ENCODE measurements at regions not wholly inside any gene's neighbourhood (a gene's known extent, or its start where the extent isn't known, plus 50 kb on each side); places are given as distances from the start of the nearest gene placed in this dataset.
A peak's percentile ranks its signal among the peaks of the same experiment; 100 is the strongest.
"Not testable (repeated sequence)": the region's sequence is repeated elsewhere in the genome, so short reads cannot be mapped to it uniquely, and the experiment has no call there.

GRCh38 chr5:96319981-96320739, 112.9 kb downstream of the PCSK1 start:
- not testable (repeated sequence) for DNase-seq (ENCODE audit: low spot score)

GRCh38 chr5:96318569-96319110, 114.4 kb downstream of the PCSK1 start:
- DNase-seq (ENCODE audit: low spot score), result no peak

- DNase-seq (ENCODE audit: low spot score), result no peak
Observed at GRCh38 chr5:96317945-96318344, 115.1 kb downstream of the PCSK1 start.

- no peak for DNase-seq (ENCODE audit: low spot score)
Observed at GRCh38 chr5:96316487-96316886, 116.6 kb downstream of the PCSK1 start.

- no peak for DNase-seq (ENCODE audit: low spot score)
Observed at GRCh38 chr5:96316017-96316416, 117.0 kb downstream of the PCSK1 start.

- DNase-seq (ENCODE audit: low spot score), result no peak
Observed at GRCh38 chr5:96315431-96315830, 117.6 kb downstream of the PCSK1 start.

- DNase-seq (ENCODE audit: low spot score), result no peak
Observed at GRCh38 chr5:96312383-96312782, 120.7 kb downstream of the PCSK1 start.

GRCh38 chr5:96307047-96307446, 126.0 kb downstream of the PCSK1 start:
- not testable (repeated sequence) for DNase-seq (ENCODE audit: low spot score)

GRCh38 chr5:96302174-96302738, 130.8 kb downstream of the PCSK1 start:
- DNase-seq (ENCODE audit: low spot score), result no peak

GRCh38 chr5:96300976-96301375, 132.1 kb downstream of the PCSK1 start:
- DNase-seq (ENCODE audit: low spot score), result no peak

GRCh38 chr5:96297867-96298266, 135.2 kb downstream of the PCSK1 start:
- DNase-seq (ENCODE audit: low spot score), result peak; percentile 60

GRCh38 chr5:96297290-96297689, 135.8 kb downstream of the PCSK1 start:
- peak; percentile 72 for DNase-seq (ENCODE audit: low spot score)

GRCh38 chr5:96294884-96295202, 138.2 kb downstream of the PCSK1 start:
- DNase-seq (ENCODE audit: low spot score), result no peak

GRCh38 chr5:96293966-96294883, 138.8 kb downstream of the PCSK1 start:
- DNase-seq (ENCODE audit: low spot score), result peak; percentile 7

GRCh38 chr5:96292582-96293247, 140.3 kb downstream of the PCSK1 start:
- no peak for DNase-seq (ENCODE audit: low spot score)

GRCh38 chr5:96289287-96289686, 143.8 kb downstream of the PCSK1 start:
- not testable (repeated sequence) for DNase-seq (ENCODE audit: low spot score)

GRCh38 chr5:96288845-96289185, 144.2 kb downstream of the PCSK1 start:
- DNase-seq (ENCODE audit: low spot score), result no peak

GRCh38 chr5:96288166-96288844, 144.7 kb downstream of the PCSK1 start:
- no peak for DNase-seq (ENCODE audit: low spot score)

- DNase-seq (ENCODE audit: low spot score), result no peak
Observed at GRCh38 chr5:96287136-96287535, 145.9 kb downstream of the PCSK1 start.

- no peak for DNase-seq (ENCODE audit: low spot score)
Observed at GRCh38 chr5:96285823-96286222, 147.2 kb downstream of the PCSK1 start.

- DNase-seq (ENCODE audit: low spot score), result no peak
Observed at GRCh38 chr5:96284727-96285389, 148.2 kb downstream of the PCSK1 start.
